ENCODE measurements at regions not wholly inside any gene's neighbourhood (a gene's known extent, or its start where the extent isn't known, plus 50 kb on each side); places are given as distances from the start of the nearest gene placed in this dataset.

DNA sequence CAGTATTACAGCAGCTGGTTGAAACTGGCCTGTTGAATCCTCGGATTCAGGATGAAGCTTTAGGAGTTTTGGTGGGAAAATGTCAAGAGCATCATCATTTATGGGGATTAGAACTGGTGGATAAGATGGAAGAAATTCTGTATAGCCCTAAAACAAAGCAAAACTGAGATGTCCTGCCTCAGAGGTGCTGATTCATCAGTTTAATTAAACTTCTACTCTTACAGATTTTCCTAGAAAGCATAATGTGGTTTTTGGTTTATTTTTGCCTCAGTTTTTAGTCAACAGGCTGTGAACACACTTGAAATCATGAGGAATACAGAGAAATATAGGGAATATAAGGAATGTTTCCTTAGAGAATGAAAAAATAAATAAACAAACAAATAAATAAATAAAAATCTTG lies 228.7 kb upstream of the POU3F2 start:
- Histone ChIP-seq H3K4me2 (ENCODE audit: unreplicated experiment) (no peak overlapping the region), H3K9me2 (ENCODE audit: insufficient read depth) (no peaks in the 10 kb centered on the region), H3K27me3 (replicated peaks; ENCODE audit: insufficient read depth) (no peaks in the 10 kb centered on the region), H3K27ac (no peak overlapping the region), H4K20me1 (ENCODE audit: insufficient read depth) (no peaks in the 10 kb centered on the region), H3K36me3 (ENCODE audit: low read depth) (no peaks in the 10 kb centered on the region), H2AFZ (no peak overlapping the region), H3K9ac (no peak overlapping the region), H3K4me1 (ENCODE audit: insufficient read depth) (no peaks in the 10 kb centered on the region), H3F3A (ENCODE audit: insufficient read depth) (no peaks in the 10 kb centered on the region), H3K4me3 (no peak overlapping the region), H3K9me3 (ENCODE audit: low read depth) (no peaks in the 10 kb centered on the region), H3K79me2 (ENCODE audit: insufficient read depth) (no peaks in the 10 kb centered on the region)
- in situ Hi-C loops (cut with MboI): no loop called here
- no peak for DNase-seq
- WGBS, 2 experiments (ENCODE audit: low coverage in 1 of 2, low lambda C conversion rate in 2 of 2, missing lambda C conversion rate in 2 of 2): 4 to 11% methylated on average over 1 of the region's 1 CpG
- TF ChIP-seq EZH2phosphoT487 (IDR thresholded peaks at IDR 0.05; ENCODE audit: insufficient read depth, low read depth): no peak
- TF ChIP-seq EZH2 (IDR thresholded peaks at IDR 0.05; ENCODE audit: insufficient read depth, poor library complexity, severe bottlenecking): no peak

DNA sequence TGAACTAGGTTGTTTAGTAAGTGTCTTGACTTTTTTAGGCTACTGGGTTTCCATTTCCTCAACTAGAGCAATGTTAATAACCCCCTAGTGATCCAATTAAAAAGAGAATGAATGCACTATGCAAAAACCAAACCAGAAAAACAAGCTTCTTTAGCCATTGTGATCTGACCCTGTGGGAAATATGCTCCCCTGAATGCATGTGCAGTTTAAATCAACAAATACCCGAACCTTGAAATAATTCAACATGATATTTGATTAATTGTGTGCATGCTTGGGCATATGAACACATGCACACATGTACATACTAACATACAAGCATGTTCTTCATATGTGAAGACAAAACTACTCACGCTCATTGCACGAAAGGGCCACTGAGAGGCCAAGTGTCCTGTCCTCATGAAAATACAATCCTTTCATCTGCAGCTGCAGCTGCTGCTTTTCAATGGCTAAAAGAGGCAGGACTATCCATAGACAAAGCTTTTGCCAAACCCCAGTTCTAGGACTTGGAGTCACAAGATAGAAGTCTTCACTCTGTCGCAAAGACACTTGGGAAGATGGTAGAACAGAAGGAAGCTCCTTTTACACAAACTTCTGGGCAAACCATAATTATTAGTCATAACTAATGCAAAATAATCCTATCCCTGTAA lies 207.1 kb upstream of the POU3F2 start:
- no peak overlapping the region for H3K9ac ChIP-seq
- 19 to 26% methylated on average over 4 of the region's 4 CpGs for WGBS, 2 experiments (ENCODE audit: low coverage in 1 of 2, low lambda C conversion rate in 2 of 2, missing lambda C conversion rate in 2 of 2)
- no peaks in the 10 kb centered on the region for H3K79me2 ChIP-seq (ENCODE audit: insufficient read depth)
- no peaks in the 10 kb centered on the region for H3K9me3 ChIP-seq (ENCODE audit: low read depth)
- in situ Hi-C loops (cut with MboI): no loop called here
- no peaks in the 10 kb centered on the region for H4K20me1 ChIP-seq (ENCODE audit: insufficient read depth)
- H3K4me2 ChIP-seq (ENCODE audit: unreplicated experiment): no peak overlapping the region
- no peak for DNase-seq
- no peaks in the 10 kb centered on the region for H3K9me2 ChIP-seq (ENCODE audit: insufficient read depth)
- no peaks in the 10 kb centered on the region for H3K4me1 ChIP-seq (ENCODE audit: insufficient read depth)
- H3K4me3 ChIP-seq: no peak overlapping the region
- H3K36me3 ChIP-seq (ENCODE audit: low read depth): no peaks in the 10 kb centered on the region
- no peaks in the 10 kb centered on the region for H3F3A ChIP-seq (ENCODE audit: insufficient read depth)
- no peak overlapping the region for H2AFZ ChIP-seq
- H3K27ac ChIP-seq: no peak overlapping the region
- H3K27me3 ChIP-seq (replicated peaks; ENCODE audit: insufficient read depth): no peaks in the 10 kb centered on the region
- TF ChIP-seq EZH2phosphoT487 (IDR thresholded peaks at IDR 0.05; ENCODE audit: insufficient read depth, low read depth) (no peak), EZH2 (IDR thresholded peaks at IDR 0.05; ENCODE audit: insufficient read depth, poor library complexity, severe bottlenecking) (no peak)

GRCh38 chr6:98633886-98634285 lies 200.5 kb upstream of the POU3F2 start:
- no peaks in the 10 kb centered on the region for H3K27me3 ChIP-seq (replicated peaks; ENCODE audit: insufficient read depth)
- DNase-seq: no peak

DNA sequence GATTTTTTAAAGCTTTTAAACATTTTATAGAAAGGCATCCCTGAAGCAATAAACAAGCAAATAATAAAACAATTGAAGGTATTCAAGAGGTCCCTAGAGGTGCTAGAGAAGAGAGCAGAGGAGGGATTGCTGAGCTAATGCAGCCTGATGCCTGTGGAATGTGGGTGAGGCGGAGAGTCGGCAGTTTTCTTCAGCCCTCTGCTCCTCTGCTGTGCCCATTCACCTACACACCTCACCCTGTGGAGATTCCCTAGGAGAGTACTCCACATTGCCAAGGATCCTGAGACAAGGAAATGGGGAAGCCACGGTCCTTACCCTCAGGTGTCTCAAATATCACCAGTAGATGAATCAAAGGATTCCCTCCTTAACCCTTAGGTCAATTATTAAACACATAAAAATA lies 199.8 kb upstream of the POU3F2 start:
- no peaks in the 10 kb centered on the region for H3K9me2 ChIP-seq (ENCODE audit: insufficient read depth)
- no peaks in the 10 kb centered on the region for H3K27me3 ChIP-seq (replicated peaks; ENCODE audit: insufficient read depth)
- no peaks in the 10 kb centered on the region for H4K20me1 ChIP-seq (ENCODE audit: insufficient read depth)
- H3K4me3 ChIP-seq: no peak overlapping the region
- H3K79me2 ChIP-seq (ENCODE audit: insufficient read depth): no peaks in the 10 kb centered on the region
- TF ChIP-seq EZH2 (IDR thresholded peaks at IDR 0.05; ENCODE audit: insufficient read depth, poor library complexity, severe bottlenecking) (no peak), EZH2phosphoT487 (IDR thresholded peaks at IDR 0.05; ENCODE audit: insufficient read depth, low read depth) (no peak)
- no peak overlapping the region for H3K9ac ChIP-seq
- no peak overlapping the region for H3K4me2 ChIP-seq (ENCODE audit: unreplicated experiment)
- no peaks in the 10 kb centered on the region for H3K9me3 ChIP-seq (ENCODE audit: low read depth)
- 32 to 33% methylated on average over 3 of the region's 3 CpGs for WGBS, 2 experiments (ENCODE audit: low coverage in 1 of 2, low lambda C conversion rate in 2 of 2, missing lambda C conversion rate in 2 of 2)
- no peak overlapping the region for H2AFZ ChIP-seq
- H3K4me1 ChIP-seq (ENCODE audit: insufficient read depth): no peaks in the 10 kb centered on the region
- in situ Hi-C loops (cut with MboI): no loop called here
- no peak overlapping the region for H3K27ac ChIP-seq
- H3K36me3 ChIP-seq (ENCODE audit: low read depth): no peaks in the 10 kb centered on the region
- no peak for DNase-seq
- H3F3A ChIP-seq (ENCODE audit: insufficient read depth): no peaks in the 10 kb centered on the region

More at GRCh38 chr6:98633886-98634285, 200.5 kb upstream of the POU3F2 start:
- no peak overlapping the region for H3K4me2 ChIP-seq (ENCODE audit: unreplicated experiment)
- no peak overlapping the region for H3K9ac ChIP-seq
- no peaks in the 10 kb centered on the region for H3K79me2 ChIP-seq (ENCODE audit: insufficient read depth)
- no peaks in the 10 kb centered on the region for H3K9me3 ChIP-seq (ENCODE audit: low read depth)
- no peak for TF ChIP-seq EZH2phosphoT487 (IDR thresholded peaks at IDR 0.05; ENCODE audit: insufficient read depth, low read depth)
- no peak for TF ChIP-seq EZH2 (IDR thresholded peaks at IDR 0.05; ENCODE audit: insufficient read depth, poor library complexity, severe bottlenecking)
- no peaks in the 10 kb centered on the region for H3K9me2 ChIP-seq (ENCODE audit: insufficient read depth)
- no peak overlapping the region for H2AFZ ChIP-seq
- H3K4me1 ChIP-seq (ENCODE audit: insufficient read depth): no peaks in the 10 kb centered on the region
- H3F3A ChIP-seq (ENCODE audit: insufficient read depth): no peaks in the 10 kb centered on the region
- H4K20me1 ChIP-seq (ENCODE audit: insufficient read depth): no peaks in the 10 kb centered on the region
- H3K27ac ChIP-seq: no peak overlapping the region
- in situ Hi-C loops (cut with MboI): no loop called here
- H3K36me3 ChIP-seq (ENCODE audit: low read depth): no peaks in the 10 kb centered on the region
- H3K4me3 ChIP-seq: no peak overlapping the region

GRCh38 chr6:98635191-98635590 lies 199.2 kb upstream of the POU3F2 start:
- Histone ChIP-seq H3K9ac (no peak overlapping the region), H3K27me3 (replicated peaks; ENCODE audit: insufficient read depth) (no peaks in the 10 kb centered on the region), H3K4me2 (ENCODE audit: unreplicated experiment) (no peak overlapping the region), H3K4me3 (no peak overlapping the region), H2AFZ (no peak overlapping the region), H3K4me1 (ENCODE audit: insufficient read depth) (no peaks in the 10 kb centered on the region), H3F3A (ENCODE audit: insufficient read depth) (no peaks in the 10 kb centered on the region), H3K36me3 (ENCODE audit: low read depth) (no peaks in the 10 kb centered on the region), H3K9me2 (ENCODE audit: insufficient read depth) (no peaks in the 10 kb centered on the region), H3K9me3 (ENCODE audit: low read depth) (no peaks in the 10 kb centered on the region), H3K27ac (no peak overlapping the region), H3K79me2 (ENCODE audit: insufficient read depth) (no peaks in the 10 kb centered on the region), H4K20me1 (ENCODE audit: insufficient read depth) (no peaks in the 10 kb centered on the region)
- WGBS, 2 experiments (ENCODE audit: low coverage in 1 of 2, low lambda C conversion rate in 2 of 2, missing lambda C conversion rate in 2 of 2): 13 to 24% methylated on average over 2 of the region's 2 CpGs
- in situ Hi-C loops (cut with MboI): no loop called here
- no peak for TF ChIP-seq EZH2phosphoT487 (IDR thresholded peaks at IDR 0.05; ENCODE audit: insufficient read depth, low read depth)
- no peak for TF ChIP-seq EZH2 (IDR thresholded peaks at IDR 0.05; ENCODE audit: insufficient read depth, poor library complexity, severe bottlenecking)
- no peak for DNase-seq

Measured in GM23248 (cell line).